ENCODE measurements at regions not wholly inside any gene's neighbourhood (a gene's known extent, or its start where the extent isn't known, plus 50 kb on each side); places are given as distances from the start of the nearest gene placed in this dataset.

- TF ChIP-seq CTCF (conservative IDR thresholded peaks at IDR 0.05; ENCODE audit: low read length) (no peak), EZH2phosphoT487 (IDR thresholded peaks at IDR 0.05; ENCODE audit: borderline replicate concordance, low read depth, low read length) (no peak)
Observed at GRCh38 chr1:187465441-187465840, 636.7 kb downstream of the PLA2G4A start.

All from OCI-LY7 (cell line).